Gastroesophageal sphincter (tissue), 4 donors: ENCODE measurements at regions not wholly inside any gene's neighbourhood (a gene's known extent, or its start where the extent isn't known, plus 50 kb on each side); places are given as distances from the start of the nearest gene placed in this dataset.
A peak's percentile ranks its signal among the peaks of the same experiment; 100 is the strongest.

Experiments
- ATAC-seq: fragments of 150-250 bp; one replicate; pipeline ENCODE4 v1.9.1; 2016; ENCODE audit warnings: mild to moderate bottlenecking, moderate library complexity
- H3K27ac ChIP-seq, 4 donors: fragments of 200-600 bp; sonication (generic) in 3 of 4; 1 replicate in 3 of 4; 2 replicates in 1 of 4; pipeline ENCODE4 v1.5.1; 2016 to 2019
- H3K27me3 ChIP-seq: fragments of 200-600 bp; sonication (generic); one replicate; pipeline ENCODE4 v1.5.1; 2019
- H3K36me3 ChIP-seq, 2 donors: fragments of 200-600 bp; sonication (generic); one replicate each; pipeline ENCODE4 v1.5.1; 2019; ENCODE audit warnings: control low read depth in 1 of 2
- H3K4me1 ChIP-seq, 3 donors: fragments of 200-600 bp; sonication (generic); 1 replicate in 2 of 3; 2 replicates in 1 of 3; pipeline ENCODE4 v1.5.1; 2016 to 2019; ENCODE audit warnings: control low read depth in 2 of 3
- H3K4me3 ChIP-seq, 2 donors: fragments of 200-600 bp; sonication (generic); one replicate each; pipeline ENCODE4 v1.5.1; 2019; ENCODE audit warnings: mild to moderate bottlenecking in 1 of 2, moderate library complexity in 1 of 2
- H3K9me3 ChIP-seq, 3 donors: fragments of 200-600 bp; sonication (generic); one replicate each; pipeline ENCODE4 v1.5.1; 2017 to 2019; ENCODE audit warnings: control low read depth in 2 of 3
- CTCF ChIP-seq, 4 experiments: fragments of 200-600 bp in 2 of 4; fragments of 450-650 bp in 2 of 4; sonication (generic) in 1 of 4; IDR thresholded peaks; one replicate each; pipeline ENCODE4 v1.5.1; 2017 to 2019; ENCODE audit warnings: antibody characterized with exemption in 4 of 4, mild to moderate bottlenecking in 2 of 4, moderate library complexity in 2 of 4
- EP300 ChIP-seq: sonication (generic); formaldehyde crosslinking; IDR thresholded peaks from one replicate; pipeline ENCODE4 v1.6.1; 2017; ENCODE audit warnings: antibody characterized with exemption, mild to moderate bottlenecking
- POLR2A ChIP-seq, 2 donors: fragments of 450-650 bp; IDR thresholded peaks; one replicate each; pipeline ENCODE4 v1.6.1; 2017; ENCODE audit warnings: antibody characterized with exemption in 2 of 2, mild to moderate bottlenecking in 2 of 2, moderate library complexity in 1 of 2
- POLR2AphosphoS5 ChIP-seq: sonication (generic); formaldehyde crosslinking; IDR thresholded peaks from one replicate; pipeline ENCODE4 v1.6.1; 2017; ENCODE audit warnings: antibody characterized with exemption
- WGBS, 2 donors: methylation state at CpG; one replicate each; pipeline ENCODE4 v1.1.5; 2018; ENCODE audit warnings: low coverage in 1 of 2; 5-methylcytosine and 5-hydroxymethylcytosine counted together

GRCh38 chr17:31598921-31599571, 207.6 kb downstream of the RAB11FIP4 start:
- ATAC-seq = no peak
- Histone ChIP-seq H3K27me3 (no peaks in the 10 kb centered on the region), H3K4me3 (no peak overlapping the region), H3K9me3 (no peaks in the 10 kb centered on the region), H3K36me3 (no peaks in the 10 kb centered on the region), H3K27ac (no peak overlapping the region), H3K4me1 (peaks cover 4 to 18% (median 6%) of the 10 kb centered on the region in 3 donors)
- no peak for TF ChIP-seq CTCF (IDR thresholded peaks at IDR 0.05)
- no peak for TF ChIP-seq POLR2A (IDR thresholded peaks at IDR 0.05)
- TF ChIP-seq EP300 = no peak
- no peak for TF ChIP-seq POLR2AphosphoS5
- 90 to 93% methylated on average over 2 to 3 of the region's 11 CpGs for WGBS, 2 donors

- H3K4me3 ChIP-seq = no peak overlapping the region
- no peaks in the 10 kb centered on the region for H3K36me3 ChIP-seq
- no peak overlapping the region for H3K27ac ChIP-seq
- no peaks in the 10 kb centered on the region for H3K27me3 ChIP-seq
- ATAC-seq = no peak
- WGBS, 2 donors = 40 to 73% methylated on average over 1 to 4 of the region's 4 CpGs
- H3K9me3 ChIP-seq = no peaks in the 10 kb centered on the region
- H3K4me1 ChIP-seq = peaks cover 4 to 18% (median 6%) of the 10 kb centered on the region in 3 donors
- TF ChIP-seq POLR2AphosphoS5 (no peak), POLR2A (IDR thresholded peaks at IDR 0.05) (no peak), EP300 (no peak), CTCF (IDR thresholded peaks at IDR 0.05) (no peak)
Observed at GRCh38 chr17:31598399-31598782, 206.9 kb downstream of the RAB11FIP4 start.

- Histone ChIP-seq H3K9me3 (no peaks in the 10 kb centered on the region), H3K4me3 (no peak overlapping the region), H3K27me3 (no peaks in the 10 kb centered on the region), H3K27ac (no peak overlapping the region), H3K4me1 (peaks cover 4 to 18% (median 6%) of the 10 kb centered on the region in 3 donors), H3K36me3 (peaks cover 0 to 5% of the 10 kb centered on the region in 2 donors)
- TF ChIP-seq CTCF (IDR thresholded peaks at IDR 0.05) (no peak), POLR2AphosphoS5 (no peak), POLR2A (IDR thresholded peaks at IDR 0.05) (no peak), EP300 (no peak)
- no peak for ATAC-seq
- WGBS, 2 donors = 100% methylated on average over 2 of the region's 10 CpGs; no CpG with 5 or more reads in 1 of the 2 donors
Observed at GRCh38 chr17:31597646-31598398, 206.3 kb downstream of the RAB11FIP4 start.

GRCh38 chr17:31596382-31597323, 205.2 kb downstream of the RAB11FIP4 start:
- Histone ChIP-seq H3K36me3 (peaks cover 0 to 15% of the 10 kb centered on the region in 2 donors), H3K27ac (peak overlapping the region; percentile 18 to 74 (median 72)), H3K9me3 (no peaks in the 10 kb centered on the region), H3K4me3 (no peak overlapping the region), H3K4me1 (peaks cover 4 to 18% (median 6%) of the 10 kb centered on the region in 3 donors), H3K27me3 (no peaks in the 10 kb centered on the region)
- TF ChIP-seq EP300 = no peak
- no peak for TF ChIP-seq POLR2A (IDR thresholded peaks at IDR 0.05)
- peak in 1 of 4 experiments; percentile 32 for TF ChIP-seq CTCF (IDR thresholded peaks at IDR 0.05)
- TF ChIP-seq POLR2AphosphoS5 = peak; percentile 69
- ATAC-seq = peak; percentile 96
- WGBS, 2 donors = 60 to 70% methylated on average over 2 to 3 of the region's 16 CpGs
